ENCODE measurements at regions not wholly inside any gene's neighbourhood (a gene's known extent, or its start where the extent isn't known, plus 50 kb on each side); places are given as distances from the start of the nearest gene placed in this dataset.

DNA sequence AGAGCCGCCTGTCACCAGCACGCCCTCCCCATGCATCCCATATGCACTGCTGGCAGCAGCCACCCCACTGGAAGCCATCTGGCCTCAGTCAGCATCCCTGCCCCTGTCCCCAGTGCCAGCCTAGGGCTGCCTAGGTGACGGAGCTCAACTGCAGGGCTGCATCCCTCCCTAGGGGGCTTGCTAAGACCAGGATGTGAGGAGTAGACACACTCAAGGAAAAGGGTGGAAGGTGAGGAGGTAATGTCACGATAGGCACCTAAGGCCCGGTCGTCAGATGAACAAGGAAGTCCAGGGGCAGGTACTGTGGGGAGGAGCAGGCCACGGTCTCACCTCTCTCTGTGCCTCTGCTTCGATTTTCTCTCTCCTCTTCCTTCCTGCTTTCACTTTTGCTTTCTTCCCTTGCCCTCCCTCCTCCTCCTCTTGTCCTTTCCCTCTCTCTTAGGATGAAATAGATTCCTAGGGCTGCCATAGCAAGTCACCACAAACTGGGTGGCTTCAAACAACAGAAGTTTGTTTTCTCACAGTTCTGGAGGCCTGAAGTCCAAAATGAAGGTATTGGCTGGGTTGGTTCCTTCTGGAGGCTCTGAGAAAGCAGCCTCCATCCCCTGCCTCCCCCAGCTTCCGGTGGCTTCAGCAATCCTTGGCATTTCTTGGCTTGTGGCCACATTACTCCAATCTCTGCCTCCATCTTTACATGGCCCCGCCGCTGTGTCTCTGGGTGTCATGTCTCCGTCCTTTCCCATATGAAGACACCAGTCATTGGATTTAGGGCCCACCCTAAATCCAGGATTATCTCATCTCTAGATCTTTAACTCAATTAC lies 298.3 kb downstream of the SHQ1 start:
- TF ChIP-seq, protein P1, sequence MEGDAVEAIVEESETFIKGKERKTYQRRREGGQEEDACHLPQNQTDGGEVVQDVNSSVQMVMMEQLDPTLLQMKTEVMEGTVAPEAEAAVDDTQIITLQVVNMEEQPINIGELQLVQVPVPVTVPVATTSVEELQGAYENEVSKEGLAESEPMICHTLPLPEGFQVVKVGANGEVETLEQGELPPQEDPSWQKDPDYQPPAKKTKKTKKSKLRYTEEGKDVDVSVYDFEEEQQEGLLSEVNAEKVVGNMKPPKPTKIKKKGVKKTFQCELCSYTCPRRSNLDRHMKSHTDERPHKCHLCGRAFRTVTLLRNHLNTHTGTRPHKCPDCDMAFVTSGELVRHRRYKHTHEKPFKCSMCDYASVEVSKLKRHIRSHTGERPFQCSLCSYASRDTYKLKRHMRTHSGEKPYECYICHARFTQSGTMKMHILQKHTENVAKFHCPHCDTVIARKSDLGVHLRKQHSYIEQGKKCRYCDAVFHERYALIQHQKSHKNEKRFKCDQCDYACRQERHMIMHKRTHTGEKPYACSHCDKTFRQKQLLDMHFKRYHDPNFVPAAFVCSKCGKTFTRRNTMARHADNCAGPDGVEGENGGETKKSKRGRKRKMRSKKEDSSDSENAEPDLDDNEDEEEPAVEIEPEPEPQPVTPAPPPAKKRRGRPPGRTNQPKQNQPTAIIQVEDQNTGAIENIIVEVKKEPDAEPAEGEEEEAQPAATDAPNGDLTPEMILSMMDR (IDR thresholded peaks at IDR 0.05; ENCODE audit: insufficient read depth, low read depth, low read length), result no peak
- TF ChIP-seq EZH2 (IDR thresholded peaks at IDR 0.05; ENCODE audit: insufficient read depth, low read length), result no peak

Data from astrocyte (in vitro differentiated cells and primary cell).